GM12864 (cell line): ENCODE measurements at regions not wholly inside any gene's neighbourhood (a gene's known extent, or its start where the extent isn't known, plus 50 kb on each side); places are given as distances from the start of the nearest gene placed in this dataset.

Experiments used
- DNase-seq: peaks from one replicate; pipeline ENCODE4 v3.0.0-alpha.2; 2011; ENCODE audit warnings: low read depth
- H3K4me3 ChIP-seq: 2 replicates; pipeline ENCODE4 v1.5.1; 2011; ENCODE audit warnings: mild to moderate bottlenecking, low read depth, low read length, control low read depth
- TF ChIP-seq, protein P1 (sequence below): IDR thresholded peaks from 2 replicates; pipeline ENCODE4 v1.5.1; 2011; ENCODE audit warnings: low read depth, mild to moderate bottlenecking, moderate library complexity, low read length, control low read depth, inconsistent platforms; ENCODE audit errors: missing control alignments

- TF ChIP-seq, protein P1, sequence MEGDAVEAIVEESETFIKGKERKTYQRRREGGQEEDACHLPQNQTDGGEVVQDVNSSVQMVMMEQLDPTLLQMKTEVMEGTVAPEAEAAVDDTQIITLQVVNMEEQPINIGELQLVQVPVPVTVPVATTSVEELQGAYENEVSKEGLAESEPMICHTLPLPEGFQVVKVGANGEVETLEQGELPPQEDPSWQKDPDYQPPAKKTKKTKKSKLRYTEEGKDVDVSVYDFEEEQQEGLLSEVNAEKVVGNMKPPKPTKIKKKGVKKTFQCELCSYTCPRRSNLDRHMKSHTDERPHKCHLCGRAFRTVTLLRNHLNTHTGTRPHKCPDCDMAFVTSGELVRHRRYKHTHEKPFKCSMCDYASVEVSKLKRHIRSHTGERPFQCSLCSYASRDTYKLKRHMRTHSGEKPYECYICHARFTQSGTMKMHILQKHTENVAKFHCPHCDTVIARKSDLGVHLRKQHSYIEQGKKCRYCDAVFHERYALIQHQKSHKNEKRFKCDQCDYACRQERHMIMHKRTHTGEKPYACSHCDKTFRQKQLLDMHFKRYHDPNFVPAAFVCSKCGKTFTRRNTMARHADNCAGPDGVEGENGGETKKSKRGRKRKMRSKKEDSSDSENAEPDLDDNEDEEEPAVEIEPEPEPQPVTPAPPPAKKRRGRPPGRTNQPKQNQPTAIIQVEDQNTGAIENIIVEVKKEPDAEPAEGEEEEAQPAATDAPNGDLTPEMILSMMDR: no peak
- no peak overlapping the region for H3K4me3 ChIP-seq
- no peak for DNase-seq
Measured at GRCh38 chr20:17107127-17107526, 119.7 kb upstream of the PCSK2 start.

- no peak overlapping the region for H3K4me3 ChIP-seq
- DNase-seq: no peak
- TF ChIP-seq, protein P1: no peak
Measured at GRCh38 chr20:17108896-17109295, 117.9 kb upstream of the PCSK2 start.

- no peak for DNase-seq
- TF ChIP-seq, protein P1: no peak
- no peak overlapping the region for H3K4me3 ChIP-seq
Measured at GRCh38 chr20:17109307-17109706, 117.5 kb upstream of the PCSK2 start.

DNA sequence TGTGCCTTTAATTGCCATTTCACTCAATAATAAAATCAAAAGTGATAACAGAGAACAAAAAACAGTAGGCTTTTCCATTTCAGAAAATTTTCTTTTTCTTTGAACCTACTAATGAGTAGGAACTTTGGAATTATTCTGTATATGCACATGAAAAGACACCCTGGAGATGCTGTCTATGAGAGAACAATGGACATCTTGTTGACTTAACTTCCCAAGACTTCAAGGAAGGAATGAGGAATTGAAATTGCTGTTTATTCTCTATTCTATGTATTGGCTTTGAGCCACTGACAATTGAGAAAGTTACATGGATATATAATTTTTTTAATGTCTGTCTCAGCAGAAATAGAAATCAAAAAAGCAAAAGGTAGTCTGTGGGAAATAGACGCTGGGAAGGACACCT is 98.6 kb upstream of the PCSK2 start:
- TF ChIP-seq, protein P1: no peak
- H3K4me3 ChIP-seq: no peak overlapping the region
- no peak for DNase-seq

- TF ChIP-seq, protein P1: no peak
- no peak overlapping the region for H3K4me3 ChIP-seq
- no peak for DNase-seq
Measured at GRCh38 chr20:17129089-17129488, 97.8 kb upstream of the PCSK2 start.

GRCh38 chr20:17137692-17138091 is 89.1 kb upstream of the PCSK2 start:
- no peak for DNase-seq
- TF ChIP-seq, protein P1: no peak
- no peak overlapping the region for H3K4me3 ChIP-seq

GRCh38 chr20:17138237-17138636 is 88.6 kb upstream of the PCSK2 start:
- TF ChIP-seq, protein P1: no peak
- DNase-seq: no peak
- no peak overlapping the region for H3K4me3 ChIP-seq
